ENCODE measurements at regions not wholly inside any gene's neighbourhood (a gene's known extent, or its start where the extent isn't known, plus 50 kb on each side); places are given as distances from the start of the nearest gene placed in this dataset.
"Not testable (repeated sequence)": the region's sequence is repeated elsewhere in the genome, so short reads cannot be mapped to it uniquely, and the experiment has no call there.

GRCh38 chr7:124246262-124246863 is 213.5 kb upstream of the TMEM229A start:
- Histone ChIP-seq H4K5ac (ENCODE audit: insufficient read length, low read depth, low read length) (no peak overlapping the region), H3K79me2 (ENCODE audit: insufficient read depth, low read length) (no peaks in the 10 kb centered on the region), H2BK5ac (ENCODE audit: insufficient read length, low read length) (no peak overlapping the region), H3K18ac (ENCODE audit: insufficient read length, low read depth, low read length) (no peak overlapping the region), H3K27ac (ENCODE audit: insufficient read length, low read depth, low read length) (no peak overlapping the region), H3K4ac (ENCODE audit: low read depth, low read length) (no peak overlapping the region), H3K9ac (ENCODE audit: extremely low read depth, insufficient read length, low read length) (no peak overlapping the region), H3K4me1 (ENCODE audit: insufficient read depth, low read length) (peaks cover 3% of the 10 kb centered on the region; the same call in 1 of the 2 replicates), H2BK12ac (ENCODE audit: insufficient read length, low read depth, low read length) (no peak overlapping the region), H4K20me1 (ENCODE audit: control insufficient read depth, insufficient read depth, insufficient read length) (no peaks in the 10 kb centered on the region), H4K91ac (ENCODE audit: insufficient read length, low read depth, low read length) (no peak overlapping the region), H3K4me2 (ENCODE audit: insufficient read depth, insufficient read length, low read length) (no peak overlapping the region), H3K79me1 (ENCODE audit: insufficient read depth, low read depth, low read length, poor library complexity, severe bottlenecking) (no peaks in the 10 kb centered on the region), H2BK20ac (ENCODE audit: low read depth, low read length, poor library complexity, severe bottlenecking) (no peak overlapping the region), H3K9me3 (ENCODE audit: control insufficient read depth, low read depth, low read length) (no peaks in the 10 kb centered on the region), H3K27me3 (ENCODE audit: insufficient read depth, low read length) (no peaks in the 10 kb centered on the region), H2AFZ (ENCODE audit: low read length) (no peak overlapping the region), H3K23me2 (ENCODE audit: insufficient read length, low read depth, low read length, poor library complexity, severe bottlenecking) (no peaks in the 10 kb centered on the region), H4K8ac (replicated peaks; ENCODE audit: insufficient read length, low read depth, low read length) (no peak overlapping the region), H2BK15ac (ENCODE audit: low read depth, low read length) (no peak overlapping the region), H3T11ph (ENCODE audit: low read length) (no peak overlapping the region), H3K14ac (ENCODE audit: insufficient read depth, low read length) (no peak overlapping the region), H2BK120ac (ENCODE audit: low read depth, low read length, poor library complexity, severe bottlenecking) (no peak overlapping the region), H2AK5ac (ENCODE audit: insufficient read length, low read length) (no peak overlapping the region), H3K56ac (ENCODE audit: insufficient read length, low read depth, low read length) (no peak overlapping the region), H3K23ac (ENCODE audit: insufficient read length, low read depth, low read length) (no peak overlapping the region)
- H3K36me3 Mint-ChIP-seq (ENCODE audit: insufficient read depth in 1 of 3, low read depth in 3 of 3): no peaks in the 10 kb centered on the region
- peaks cover 4 to 7% of the 10 kb centered on the region in 2 experiments; a peak in 3 of 4 replicates for H3K4me1 Mint-ChIP-seq
- H3K27ac Mint-ChIP-seq: peak overlapping the region in 1 of 3 experiments; percentile 63; a peak in 1 of 7 replicates
- TF ChIP-seq CTCF (conservative IDR thresholded peaks at IDR 0.05): no peak
- no CpG with 5 or more reads among the region's 2 CpGs for WGBS (ENCODE audit: extremely low coverage, insufficient read length, low lambda C conversion rate)
- H3K27me3 Mint-ChIP-seq (ENCODE audit: low read depth): no peaks in the 10 kb centered on the region
- no peaks in the 10 kb centered on the region for H3K9me3 Mint-ChIP-seq
- no peak overlapping the region for H3K4me3 Mint-ChIP-seq
- no peak for DNase-seq

DNA sequence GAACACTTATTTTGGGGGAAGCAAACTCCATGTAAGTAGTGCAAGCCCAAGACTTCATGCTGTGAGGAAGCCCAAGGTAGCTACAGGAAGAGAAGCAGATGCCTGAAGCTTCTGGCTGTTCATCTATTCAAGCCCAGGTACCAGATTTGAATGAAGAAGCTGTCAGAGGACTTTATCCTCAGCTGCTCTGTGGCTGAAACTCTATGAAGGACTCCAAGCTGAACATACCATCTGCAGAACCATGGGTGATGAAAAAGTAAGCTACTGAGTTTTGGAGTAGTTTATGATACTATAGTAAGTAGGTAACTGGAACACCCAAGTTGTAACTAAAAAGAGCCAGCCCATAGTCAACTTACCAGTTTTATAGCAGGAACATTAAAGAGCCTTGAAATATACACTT is 211.6 kb upstream of the TMEM229A start:
- not testable (repeated sequence) for H3T11ph ChIP-seq (ENCODE audit: low read length); H4K5ac ChIP-seq (ENCODE audit: insufficient read length, low read depth, low read length); H3K14ac ChIP-seq (ENCODE audit: insufficient read depth, low read length); H3K4me1 ChIP-seq (ENCODE audit: insufficient read depth, low read length); DNase-seq; H3K56ac ChIP-seq (ENCODE audit: insufficient read length, low read depth, low read length); H3K23ac ChIP-seq (ENCODE audit: insufficient read length, low read depth, low read length); H2AK5ac ChIP-seq (ENCODE audit: insufficient read length, low read length); H2BK120ac ChIP-seq (ENCODE audit: low read depth, low read length, poor library complexity, severe bottlenecking); H2AFZ ChIP-seq (ENCODE audit: low read length); H3K36me3 Mint-ChIP-seq (ENCODE audit: insufficient read depth in 1 of 3, low read depth in 3 of 3); H3K27me3 Mint-ChIP-seq (ENCODE audit: low read depth); H3K9me3 Mint-ChIP-seq; H3K4me3 Mint-ChIP-seq; H3K18ac ChIP-seq (ENCODE audit: insufficient read length, low read depth, low read length); H2BK5ac ChIP-seq (ENCODE audit: insufficient read length, low read length); H4K20me1 ChIP-seq (ENCODE audit: control insufficient read depth, insufficient read depth, insufficient read length); H2BK15ac ChIP-seq (ENCODE audit: low read depth, low read length); H2BK20ac ChIP-seq (ENCODE audit: low read depth, low read length, poor library complexity, severe bottlenecking); H3K9me3 ChIP-seq (ENCODE audit: control insufficient read depth, low read depth, low read length); H3K27ac Mint-ChIP-seq; H3K4ac ChIP-seq (ENCODE audit: low read depth, low read length); H3K4me2 ChIP-seq (ENCODE audit: insufficient read depth, insufficient read length, low read length); H4K8ac ChIP-seq (replicated peaks; ENCODE audit: insufficient read length, low read depth, low read length); H3K27me3 ChIP-seq (ENCODE audit: insufficient read depth, low read length); H4K91ac ChIP-seq (ENCODE audit: insufficient read length, low read depth, low read length); H3K27ac ChIP-seq (ENCODE audit: insufficient read length, low read depth, low read length); H3K9ac ChIP-seq (ENCODE audit: extremely low read depth, insufficient read length, low read length); H2BK12ac ChIP-seq (ENCODE audit: insufficient read length, low read depth, low read length); H3K23me2 ChIP-seq (ENCODE audit: insufficient read length, low read depth, low read length, poor library complexity, severe bottlenecking); H3K4me1 Mint-ChIP-seq; H3K79me1 ChIP-seq (ENCODE audit: insufficient read depth, low read depth, low read length, poor library complexity, severe bottlenecking); H3K79me2 ChIP-seq (ENCODE audit: insufficient read depth, low read length)

All from H9 (cell line).